SK-N-SH treated with all-trans-retinoic acid at 6 μM for 48 hours (cell line): ENCODE measurements at regions not wholly inside any gene's neighbourhood (a gene's known extent, or its start where the extent isn't known, plus 50 kb on each side); places are given as distances from the start of the nearest gene placed in this dataset.
"Not testable (repeated sequence)": the region's sequence is repeated elsewhere in the genome, so short reads cannot be mapped to it uniquely, and the experiment has no call there.

Source experiments
- TOX ChIP-seq: fragments of 250-450 bp; sonication (Bioruptor Pico); IDR thresholded peaks from 2 replicates; pipeline ENCODE4 v1.8.0; 2021; ENCODE audit warnings: mild to moderate bottlenecking, moderate library complexity, borderline replicate concordance
- ZFP3 ChIP-seq: fragments of 250-450 bp; sonication (Bioruptor Pico); IDR thresholded peaks from 2 replicates; pipeline ENCODE4 v1.5.0; 2020; ENCODE audit warnings: mild to moderate bottlenecking, moderate library complexity
- ZNF8 ChIP-seq: fragments of 450-650 bp; formaldehyde crosslinking; IDR thresholded peaks from 2 replicates; pipeline ENCODE4 v1.5.0; 2020; ENCODE audit warnings: mild to moderate bottlenecking, moderate library complexity

- TF ChIP-seq ZNF8; TOX (CRISPR knock-in tag); ZFP3 (CRISPR knock-in tag): not testable (repeated sequence)
These were observed 418.4 kb downstream of the HINT1 start for GRCh38 chr5:130746641-130747040.
